HG02642 (cell line): ENCODE measurements at regions not wholly inside any gene's neighbourhood (a gene's known extent, or its start where the extent isn't known, plus 50 kb on each side); places are given as distances from the start of the nearest gene placed in this dataset.

ENCODE experiments used
- ATAC-seq: cut with Tn5 transposase; IDR thresholded peaks from one replicate; pipeline ENCODE4 v1.9.1; 2021; ENCODE audit warnings: mild to moderate bottlenecking; ENCODE audit not compliant: unreplicated experiment, poor library complexity

DNA sequence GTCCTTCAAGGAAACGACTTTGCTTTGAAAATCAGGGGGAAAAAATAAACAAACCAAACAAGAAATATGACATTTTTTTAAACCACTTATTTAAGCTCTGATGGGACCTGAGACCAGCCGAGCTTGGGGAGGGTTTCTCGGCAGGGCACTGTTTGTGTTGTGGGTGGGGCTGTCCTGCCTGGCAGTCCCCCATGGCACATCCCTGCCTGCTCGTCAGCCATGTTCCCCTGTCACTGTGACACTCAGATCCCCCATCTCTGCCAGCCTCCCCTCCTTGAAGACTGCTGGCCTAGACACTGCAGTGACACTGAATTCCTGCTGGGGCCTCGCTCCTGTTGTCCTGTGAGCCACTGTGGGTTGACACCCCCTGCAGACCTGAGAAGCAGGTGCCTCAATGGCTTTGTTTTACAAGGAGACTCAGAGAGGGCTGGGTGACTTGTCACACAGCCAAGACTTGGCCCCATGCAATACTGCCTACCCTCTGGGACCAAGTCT lies 95.1 kb upstream of the PTPN1 start:
- ATAC-seq = no peak

GRCh38 chr20:50415516-50416268 lies 94.5 kb upstream of the PTPN1 start:
- ATAC-seq = no peak

GRCh38 chr20:50416269-50417022 lies 93.7 kb upstream of the PTPN1 start:
- no peak for ATAC-seq

GRCh38 chr20:50417023-50417329 lies 93.2 kb upstream of the PTPN1 start:
- ATAC-seq = no peak

DNA sequence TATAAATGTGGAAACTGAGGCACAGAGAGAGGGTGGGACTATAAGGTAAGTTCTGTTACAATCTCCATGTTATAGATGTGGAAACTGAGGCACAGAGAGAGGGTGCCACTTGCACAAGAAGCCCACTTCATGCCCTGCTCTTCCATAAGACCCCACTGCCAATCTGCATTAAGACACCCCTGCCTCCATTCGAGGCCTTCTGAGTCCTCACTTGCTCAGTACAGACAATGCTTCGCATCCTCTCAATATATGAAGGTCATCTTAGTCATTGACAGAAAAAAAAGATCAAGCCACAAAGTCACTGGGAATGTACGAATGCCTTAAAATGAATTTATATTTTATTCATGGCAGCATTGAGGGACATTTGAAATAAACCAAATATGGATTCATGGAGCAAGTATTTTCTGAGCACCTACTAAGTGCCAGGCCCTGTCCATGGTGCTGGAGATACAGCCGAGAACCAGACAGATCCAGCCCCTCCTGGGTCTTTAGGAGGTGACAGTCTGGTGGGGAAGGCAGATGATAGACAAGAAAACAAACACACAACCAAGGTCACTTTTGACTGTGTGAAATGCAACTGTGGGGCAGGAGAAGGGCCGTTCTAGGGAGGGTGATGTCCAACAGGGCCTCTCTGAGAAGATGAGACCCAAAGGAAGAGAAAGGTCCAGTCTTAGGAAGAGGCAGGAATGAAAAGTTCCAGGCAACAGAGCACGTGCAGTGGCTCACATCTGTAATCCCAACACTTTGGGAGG lies 92.5 kb upstream of the PTPN1 start:
- ATAC-seq = no peak

- ATAC-seq = no peak
Observed at GRCh38 chr20:50418890-50419642, 91.1 kb upstream of the PTPN1 start.

DNA sequence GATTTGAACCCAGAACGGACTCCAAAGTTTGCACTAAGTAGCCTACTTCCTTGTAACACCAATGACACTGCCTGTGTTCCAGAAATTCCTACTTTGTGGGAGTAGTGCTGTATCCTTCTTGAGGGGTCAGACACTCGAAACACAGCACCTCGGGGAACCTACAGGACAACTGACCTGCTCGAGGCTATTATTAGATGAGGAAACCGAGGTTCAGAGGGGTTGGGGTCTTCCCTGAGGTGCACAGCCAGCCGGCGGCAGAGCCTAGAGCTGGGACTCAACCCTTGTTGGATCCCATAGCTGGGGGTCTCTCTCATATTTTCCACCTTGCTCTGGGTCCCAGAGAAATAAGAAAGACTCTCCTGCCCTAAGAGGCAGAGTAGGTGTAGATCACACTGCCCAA lies 89.8 kb upstream of the PTPN1 start:
- no peak for ATAC-seq

GRCh38 chr20:50421356-50422340 lies 88.5 kb upstream of the PTPN1 start:
- ATAC-seq = no peak

GRCh38 chr20:50423758-50424157 lies 86.4 kb upstream of the PTPN1 start:
- ATAC-seq = no peak

DNA sequence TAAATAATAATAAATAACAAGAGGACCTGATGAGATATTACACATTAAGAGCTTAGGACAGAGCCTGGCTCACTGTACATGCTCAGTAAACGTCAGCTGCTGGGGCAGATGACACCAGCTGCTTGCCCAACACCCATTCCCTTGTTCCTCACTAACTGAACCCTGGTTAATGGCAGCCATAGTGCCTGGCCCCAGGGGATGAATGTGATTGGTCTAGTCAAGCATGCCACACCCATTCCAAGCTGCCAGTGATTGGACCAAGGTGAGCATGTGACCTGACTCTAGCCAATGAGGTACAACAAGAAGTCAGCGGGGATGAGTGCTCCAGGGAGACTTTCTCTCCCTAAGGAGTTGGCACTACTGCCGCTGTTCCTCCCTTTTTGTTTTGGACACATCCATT lies 85.1 kb upstream of the PTPN1 start:
- no peak for ATAC-seq

DNA sequence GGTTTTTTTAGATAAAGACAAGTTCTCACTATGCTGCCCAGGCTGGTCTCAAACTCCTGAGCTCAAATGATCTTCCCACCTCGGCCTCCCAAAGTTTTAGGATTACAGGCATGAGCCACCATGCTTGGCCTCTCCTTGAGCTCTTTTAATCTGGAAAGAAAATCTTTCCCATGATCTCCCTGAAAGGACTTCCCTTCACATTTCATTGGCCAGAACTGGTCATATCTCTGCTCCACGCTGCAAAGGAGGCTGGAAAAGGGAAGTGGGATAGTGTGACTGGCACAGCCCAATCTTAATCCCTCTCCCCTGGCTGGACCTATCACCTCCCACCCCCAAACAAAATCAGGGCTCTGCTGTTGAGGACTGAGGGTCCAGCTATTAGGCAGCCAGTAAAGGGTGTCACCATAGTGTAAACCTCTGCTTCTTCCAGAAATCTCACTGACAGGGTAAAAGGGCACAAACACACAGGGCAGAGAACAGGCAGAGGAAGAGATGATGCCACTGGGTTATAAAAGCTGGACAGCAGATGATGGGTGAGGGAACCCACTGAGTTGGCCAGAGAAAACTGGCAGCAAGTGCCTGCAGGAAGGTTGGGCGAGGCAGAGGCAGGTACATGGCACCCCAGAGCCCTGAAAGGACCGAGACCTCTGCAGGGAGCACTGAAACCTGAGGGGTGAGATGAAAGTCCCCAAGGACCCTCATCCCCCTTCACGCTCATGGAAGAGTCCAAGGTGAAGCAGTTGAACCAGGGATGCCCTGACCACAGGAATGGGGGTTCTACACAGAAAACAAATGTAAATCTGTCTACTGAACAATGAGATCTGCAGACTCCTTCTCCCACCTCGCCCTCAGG lies 83.1 kb upstream of the PTPN1 start:
- no peak for ATAC-seq

DNA sequence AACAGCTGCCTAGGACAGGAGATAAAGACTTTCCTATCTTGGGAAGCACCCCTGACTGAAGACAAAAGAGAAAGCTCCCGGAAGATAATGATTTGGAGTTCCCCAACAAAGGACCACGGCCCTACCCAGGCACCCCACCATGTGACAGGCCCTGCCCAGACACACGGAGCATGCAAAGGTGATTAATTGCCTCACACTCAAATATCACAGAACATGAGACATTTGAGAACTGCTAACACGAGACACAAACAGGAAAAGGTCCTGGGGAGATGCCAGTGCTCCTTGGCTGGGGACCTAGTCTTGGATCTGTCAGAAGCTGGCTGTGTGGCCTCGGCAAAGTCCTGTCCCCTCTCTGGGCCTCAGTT lies 82.5 kb upstream of the PTPN1 start:
- no peak for ATAC-seq

DNA sequence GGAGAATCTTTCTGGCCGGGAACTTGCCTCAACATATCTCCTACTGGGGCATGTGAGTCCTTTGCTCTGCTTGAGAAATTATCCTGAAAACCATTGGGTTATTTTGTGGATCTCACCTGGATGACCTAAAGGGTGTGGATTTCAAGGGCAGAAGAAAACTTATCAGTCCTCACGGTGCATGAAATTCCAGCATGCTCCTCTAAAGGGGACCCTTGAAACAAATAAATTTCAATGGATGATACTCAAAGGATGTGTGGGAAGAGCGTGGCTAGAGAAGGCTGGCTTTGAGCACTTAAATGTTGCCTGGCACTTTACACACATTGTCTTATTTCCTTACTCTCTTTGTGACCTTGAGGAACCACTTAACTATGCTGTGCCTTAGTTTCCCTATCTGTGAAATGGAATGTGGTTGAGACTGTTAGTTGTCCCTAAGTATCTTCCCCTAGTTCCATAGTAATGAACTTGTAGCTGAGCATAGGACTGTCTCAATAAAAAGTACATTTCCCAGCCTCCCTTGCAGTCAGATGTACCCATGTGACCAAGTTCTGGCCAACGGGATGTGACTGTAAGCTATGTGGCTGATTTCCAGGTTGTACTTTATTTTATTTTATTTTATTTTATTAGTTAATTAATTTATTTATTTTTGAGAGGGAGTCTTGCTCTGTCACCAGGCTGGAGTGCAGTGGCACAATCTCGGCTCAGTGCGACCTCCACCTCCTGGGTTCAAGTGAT lies 81.9 kb upstream of the PTPN1 start:
- no peak for ATAC-seq

DNA sequence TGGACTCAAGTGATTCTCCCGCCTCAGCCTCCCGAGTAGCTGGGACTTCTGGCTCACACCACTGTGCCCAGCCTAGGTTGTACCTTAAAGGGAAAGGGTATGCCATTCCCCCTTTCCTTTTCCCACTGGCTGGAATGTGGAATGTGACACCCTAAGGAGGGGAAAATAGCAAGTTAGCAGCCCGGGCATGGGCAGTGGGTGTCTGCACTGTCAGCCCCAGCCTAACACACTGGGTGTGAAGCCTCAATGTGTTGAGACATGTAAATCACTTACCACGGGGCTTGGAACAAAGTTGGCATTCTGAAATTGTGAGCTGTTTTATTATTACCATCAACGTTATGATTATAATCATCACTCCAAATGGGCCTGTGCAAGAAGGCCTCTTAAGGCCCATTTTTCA lies 80.8 kb upstream of the PTPN1 start:
- ATAC-seq = no peak

GRCh38 chr20:50431066-50431450 lies 79.1 kb upstream of the PTPN1 start:
- ATAC-seq = no peak

GRCh38 chr20:50433001-50433761 lies 77.0 kb upstream of the PTPN1 start:
- ATAC-seq = no peak

- no peak for ATAC-seq
Observed at GRCh38 chr20:50434321-50434652, 75.9 kb upstream of the PTPN1 start.
